ENCODE measurements at regions not wholly inside any gene's neighbourhood (a gene's known extent, or its start where the extent isn't known, plus 50 kb on each side); places are given as distances from the start of the nearest gene placed in this dataset.

DNA sequence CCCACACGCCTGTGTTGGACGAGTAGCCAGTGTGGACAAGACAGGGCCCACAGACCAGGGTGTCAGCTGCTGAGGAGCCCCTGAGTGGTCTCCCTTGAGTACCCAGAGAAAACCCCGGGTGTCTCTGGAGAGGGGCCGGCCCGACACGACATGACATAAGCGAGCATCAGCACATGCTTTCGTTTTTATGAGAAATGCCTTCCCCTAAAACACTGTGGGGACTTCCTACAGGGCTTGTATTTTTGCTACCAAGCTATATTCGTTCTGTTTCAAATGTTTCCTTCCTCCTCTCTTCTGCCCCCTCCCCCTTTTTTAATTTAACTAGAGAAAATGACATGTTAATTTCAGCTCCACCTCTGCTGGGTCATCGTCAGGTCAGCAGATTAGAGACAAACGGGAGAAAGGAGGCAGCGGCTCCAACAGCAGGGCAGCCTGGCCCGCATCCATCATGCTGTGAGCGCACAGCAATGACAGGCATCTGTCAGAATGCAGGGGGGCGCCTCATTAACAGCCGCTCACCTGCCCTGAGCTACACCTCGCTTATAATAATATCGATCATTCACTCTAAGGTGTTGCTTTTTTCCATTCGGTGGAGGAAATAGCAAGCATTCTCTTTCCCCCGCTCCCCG is 286.2 kb downstream of the ZNF516 start:
- H3K4me3 ChIP-seq (ENCODE audit: low read depth, low read length), result no peak overlapping the region
- no peak for TF ChIP-seq CTCF (IDR thresholded peaks at IDR 0.05; ENCODE audit: control insufficient read depth, extremely low read depth, insufficient read depth)
- no peak for DNase-seq (ENCODE audit: low read depth)

- no peak for DNase-seq (ENCODE audit: low read depth)
- no peak overlapping the region for H3K4me3 ChIP-seq (ENCODE audit: low read depth, low read length)
- no peak for TF ChIP-seq CTCF (IDR thresholded peaks at IDR 0.05; ENCODE audit: control insufficient read depth, extremely low read depth, insufficient read depth)
Measured at GRCh38 chr18:76205906-76206305, 289.1 kb downstream of the ZNF516 start.

GRCh38 chr18:76203552-76203951 is 291.5 kb downstream of the ZNF516 start:
- no peak for TF ChIP-seq CTCF (IDR thresholded peaks at IDR 0.05; ENCODE audit: control insufficient read depth, extremely low read depth, insufficient read depth)

DNA sequence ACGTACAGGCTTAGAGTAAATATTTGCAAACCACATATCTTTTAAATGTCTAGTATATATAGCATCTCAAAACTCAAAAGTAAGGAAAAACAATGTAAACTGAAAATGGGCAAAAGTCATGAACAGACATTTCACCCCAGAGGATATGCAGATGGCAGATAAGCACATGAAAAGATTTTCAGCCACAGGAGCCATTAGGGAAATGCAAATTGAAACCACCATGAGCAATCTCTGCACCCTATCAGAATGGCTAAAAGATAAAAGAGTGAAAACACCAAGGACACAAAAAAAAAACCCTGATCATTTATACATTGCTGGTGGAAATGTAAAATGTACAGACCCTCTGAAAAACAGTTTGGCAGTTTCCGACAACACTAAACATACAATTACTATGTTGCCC is 292.7 kb downstream of the ZNF516 start:
- TF ChIP-seq CTCF (IDR thresholded peaks at IDR 0.05; ENCODE audit: control insufficient read depth, extremely low read depth, insufficient read depth), result no peak
- no peak overlapping the region for H3K4me3 ChIP-seq (ENCODE audit: low read depth, low read length)
- no peak for DNase-seq (ENCODE audit: low read depth)

More at GRCh38 chr18:76203552-76203951, 291.5 kb downstream of the ZNF516 start:
- DNase-seq (ENCODE audit: low read depth), result no peak
- no peak overlapping the region for H3K4me3 ChIP-seq (ENCODE audit: low read depth, low read length)

- no peak for TF ChIP-seq CTCF (IDR thresholded peaks at IDR 0.05; ENCODE audit: control insufficient read depth, extremely low read depth, insufficient read depth)
Measured at GRCh38 chr18:76195601-76196000, 299.4 kb downstream of the ZNF516 start.

DNA sequence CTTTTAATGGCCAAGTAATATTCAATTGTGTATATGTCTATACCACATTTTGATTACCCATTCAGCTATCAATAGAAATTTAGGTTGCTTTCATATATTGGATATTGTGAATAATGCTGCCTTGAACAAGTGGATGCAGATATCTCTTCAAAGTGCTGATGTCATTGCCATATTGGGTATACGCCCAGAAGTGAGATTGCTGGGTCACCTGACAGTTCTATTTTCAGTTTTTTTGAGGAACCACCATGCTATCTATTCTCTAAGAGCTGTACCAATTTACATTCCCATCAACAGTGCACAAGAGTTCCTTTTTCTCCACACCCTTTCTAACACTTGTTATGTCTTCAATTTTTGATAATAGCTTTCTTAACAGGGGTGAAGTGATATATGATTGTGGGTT is 306.9 kb downstream of the ZNF516 start:
- no peak for TF ChIP-seq CTCF (IDR thresholded peaks at IDR 0.05; ENCODE audit: control insufficient read depth, extremely low read depth, insufficient read depth)
- no peak overlapping the region for H3K4me3 ChIP-seq (ENCODE audit: low read depth, low read length)
- DNase-seq (ENCODE audit: low read depth), result no peak

More at GRCh38 chr18:76195601-76196000, 299.4 kb downstream of the ZNF516 start:
- no peak for DNase-seq (ENCODE audit: low read depth)
- no peak overlapping the region for H3K4me3 ChIP-seq (ENCODE audit: low read depth, low read length)

DNA sequence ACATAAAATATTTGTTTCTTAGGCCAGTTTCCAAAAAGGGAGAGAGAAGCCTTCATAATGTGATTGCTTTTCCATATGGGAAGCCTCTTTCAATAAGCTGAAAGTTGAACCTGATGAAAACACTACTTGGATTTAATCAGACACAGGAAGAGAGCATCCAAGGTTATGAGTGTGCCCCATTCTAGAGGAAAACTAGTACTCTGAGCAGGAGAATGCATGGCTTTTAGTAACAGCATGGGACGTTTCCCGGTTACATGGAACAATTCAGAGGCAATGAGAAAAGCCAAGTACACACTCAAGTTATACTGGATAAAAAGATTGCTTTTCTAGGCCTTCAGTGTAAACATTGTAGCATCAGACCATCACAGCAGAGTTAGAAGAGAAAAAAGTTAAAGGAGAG is 315.8 kb downstream of the ZNF516 start:
- no peak for DNase-seq (ENCODE audit: low read depth)
- TF ChIP-seq CTCF (IDR thresholded peaks at IDR 0.05; ENCODE audit: control insufficient read depth, extremely low read depth, insufficient read depth), result no peak
- no peak overlapping the region for H3K4me3 ChIP-seq (ENCODE audit: low read depth, low read length)
